Jurkat, Clone E6-1 (cell line): ENCODE measurements at regions not wholly inside any gene's neighbourhood (a gene's known extent, or its start where the extent isn't known, plus 50 kb on each side); places are given as distances from the start of the nearest gene placed in this dataset.

ENCODE experiments used
- DNase-seq: peaks from one replicate; pipeline ENCODE4 v3.0.0-alpha.2; 2011; ENCODE audit warnings: low read depth, low spot score
- H3K4me3 ChIP-seq: 2 replicates; pipeline ENCODE4 v1.5.1; 2011; ENCODE audit warnings: mild to moderate bottlenecking, low read length, control low read depth, moderate library complexity

DNA sequence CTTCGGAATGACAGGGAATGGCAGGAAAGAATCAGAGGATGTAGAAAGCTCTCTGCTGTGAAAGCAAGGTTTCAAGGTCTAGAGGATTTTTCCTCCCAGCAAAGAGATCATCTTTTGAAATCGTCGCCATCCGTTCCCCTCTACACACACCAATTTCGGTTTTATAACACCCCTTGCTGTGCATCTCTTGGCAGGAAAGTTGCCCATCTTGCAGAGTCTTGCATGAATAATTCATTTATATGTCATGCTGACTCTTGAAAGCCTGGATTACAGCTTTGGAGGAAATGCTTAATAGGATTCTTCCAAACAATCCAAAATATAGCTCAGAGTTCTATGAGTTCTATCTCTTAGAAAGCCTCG lies 262.7 kb downstream of the CHL1 start:
- no peak overlapping the region for H3K4me3 ChIP-seq
- no peak for DNase-seq

DNA sequence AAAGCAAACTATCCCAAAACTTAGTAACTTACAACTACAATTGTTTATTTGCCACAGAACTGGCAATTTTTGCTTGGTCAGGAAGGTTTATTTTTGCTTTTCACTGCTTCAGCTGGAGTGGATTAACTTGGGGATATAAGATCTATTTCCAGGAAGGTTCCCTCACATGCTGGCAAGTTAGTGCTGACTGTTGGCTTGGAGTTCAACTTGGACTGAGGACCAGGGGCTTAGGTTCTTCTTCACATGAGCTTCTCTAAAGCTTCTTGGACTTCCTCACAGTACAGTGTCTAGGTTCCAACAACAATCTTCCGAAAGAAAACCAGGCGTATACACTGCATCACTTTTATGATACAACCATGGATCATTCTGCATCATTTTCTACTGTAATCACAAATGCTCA lies 264.4 kb downstream of the CHL1 start:
- DNase-seq = no peak
- H3K4me3 ChIP-seq = no peak overlapping the region

DNA sequence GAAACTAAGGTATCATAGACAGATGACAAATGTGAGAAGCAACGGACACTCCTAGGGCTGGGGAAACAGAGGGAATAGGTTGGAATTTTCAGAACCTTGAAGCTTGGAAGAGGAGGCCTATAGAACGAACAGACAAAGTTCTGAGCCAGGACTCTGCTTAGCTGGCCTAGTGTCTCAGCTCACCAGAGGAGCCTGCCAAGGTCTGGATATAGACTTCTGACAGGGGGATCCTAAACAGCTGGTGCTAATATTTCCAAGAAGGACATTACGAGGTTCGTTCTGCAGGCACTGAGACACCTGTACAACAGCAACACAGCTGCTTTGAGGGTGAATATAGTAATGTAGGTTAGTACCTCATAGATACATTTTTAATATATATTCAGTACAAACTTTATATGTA lies 266.3 kb downstream of the CHL1 start:
- DNase-seq = no peak

GRCh38 chr3:463252-464192 lies 267.0 kb downstream of the CHL1 start:
- DNase-seq = no peak
- no peak overlapping the region for H3K4me3 ChIP-seq

More for the DNA sequence above, 266.3 kb downstream of the CHL1 start:
- H3K4me3 ChIP-seq = no peak overlapping the region

DNA sequence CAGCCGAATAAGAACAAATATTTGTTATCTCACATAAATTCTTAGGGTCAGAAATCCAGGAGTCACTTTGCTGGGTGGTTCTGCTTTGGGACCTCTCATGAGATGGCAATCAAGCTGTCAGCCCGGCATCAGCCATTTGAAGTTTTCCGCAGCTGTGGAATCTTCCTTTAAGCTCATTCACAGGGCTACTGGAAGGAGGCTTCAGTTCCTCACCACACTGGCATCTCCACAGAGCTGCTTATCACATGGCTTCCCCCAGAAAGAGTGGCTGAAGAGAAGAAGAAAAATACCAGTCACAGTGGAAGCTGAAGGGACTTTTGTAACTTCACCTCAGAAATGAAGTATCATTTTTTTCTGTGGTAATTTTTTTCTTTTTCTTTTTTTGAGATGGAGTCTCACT lies 267.7 kb downstream of the CHL1 start:
- H3K4me3 ChIP-seq = no peak overlapping the region
- DNase-seq = no peak

- no peak for DNase-seq
- H3K4me3 ChIP-seq = no peak overlapping the region
Measured at GRCh38 chr3:468172-468571, 271.6 kb downstream of the CHL1 start.

- DNase-seq = no peak
- no peak overlapping the region for H3K4me3 ChIP-seq
Measured at GRCh38 chr3:473033-473800, 276.7 kb downstream of the CHL1 start.

GRCh38 chr3:474828-475227 lies 278.3 kb downstream of the CHL1 start:
- DNase-seq = no peak
- no peak overlapping the region for H3K4me3 ChIP-seq

DNA sequence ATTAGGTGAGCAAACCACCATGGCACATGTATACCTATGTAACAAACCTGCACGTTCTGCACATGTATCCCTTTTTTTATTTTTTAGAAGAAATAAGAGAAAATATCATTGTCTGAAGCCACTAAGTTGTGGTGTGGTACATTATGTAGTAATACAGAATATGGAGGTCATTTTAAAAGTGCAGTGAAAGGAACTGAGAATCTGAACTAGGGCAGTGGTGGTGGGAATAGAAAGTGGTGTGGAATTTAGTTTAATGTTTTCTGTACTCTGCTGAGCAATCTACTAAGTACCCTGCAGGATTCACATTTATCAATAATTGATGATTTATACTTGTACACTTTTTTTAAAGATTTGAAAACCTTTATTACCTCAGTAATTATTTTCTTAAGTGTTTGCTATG lies 283.5 kb downstream of the CHL1 start:
- H3K4me3 ChIP-seq = no peak overlapping the region
- DNase-seq = no peak

- no peak overlapping the region for H3K4me3 ChIP-seq
- DNase-seq = no peak
Measured at GRCh38 chr3:481111-481510, 284.5 kb downstream of the CHL1 start.

DNA sequence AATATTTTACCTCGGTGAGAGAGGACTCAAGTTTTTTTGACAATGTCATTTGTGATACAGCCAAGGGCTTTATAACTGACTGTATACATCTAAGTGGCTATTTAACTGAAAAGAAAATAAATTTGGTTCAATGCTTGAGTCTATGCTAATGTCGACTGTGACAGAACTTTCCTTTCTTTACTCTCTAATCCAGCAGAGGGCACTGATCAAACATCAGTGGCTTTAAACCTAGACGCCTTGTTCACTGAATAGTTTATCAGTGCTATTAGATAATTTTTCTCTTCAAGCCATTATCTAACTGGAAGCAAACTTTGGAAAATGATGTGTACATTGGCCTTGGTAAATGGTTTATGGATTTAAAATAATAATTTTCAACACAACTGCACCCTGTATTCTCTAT lies 285.1 kb downstream of the CHL1 start:
- DNase-seq = no peak
- H3K4me3 ChIP-seq = no peak overlapping the region

DNA sequence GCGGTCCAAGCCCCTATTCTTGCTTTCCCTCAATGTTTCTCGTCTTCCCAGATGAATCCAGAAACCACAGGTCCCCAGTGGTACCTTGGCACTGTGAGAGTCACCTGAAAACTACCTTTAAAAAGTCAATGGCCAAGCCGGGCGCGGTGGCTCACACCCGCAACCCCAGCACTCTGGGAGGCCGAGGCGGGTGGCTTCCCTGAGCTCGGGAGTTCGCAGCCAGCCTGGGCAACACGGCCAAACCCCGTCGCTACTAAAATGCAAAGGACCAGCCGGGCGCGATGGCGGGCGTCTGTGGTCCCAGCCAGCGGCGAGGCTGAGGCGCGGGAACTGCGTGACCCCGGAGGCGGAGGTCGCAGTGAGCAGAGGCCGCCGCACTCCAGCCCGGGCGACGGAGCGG lies 285.9 kb downstream of the CHL1 start:
- H3K4me3 ChIP-seq = no peak overlapping the region
- DNase-seq = no peak

DNA sequence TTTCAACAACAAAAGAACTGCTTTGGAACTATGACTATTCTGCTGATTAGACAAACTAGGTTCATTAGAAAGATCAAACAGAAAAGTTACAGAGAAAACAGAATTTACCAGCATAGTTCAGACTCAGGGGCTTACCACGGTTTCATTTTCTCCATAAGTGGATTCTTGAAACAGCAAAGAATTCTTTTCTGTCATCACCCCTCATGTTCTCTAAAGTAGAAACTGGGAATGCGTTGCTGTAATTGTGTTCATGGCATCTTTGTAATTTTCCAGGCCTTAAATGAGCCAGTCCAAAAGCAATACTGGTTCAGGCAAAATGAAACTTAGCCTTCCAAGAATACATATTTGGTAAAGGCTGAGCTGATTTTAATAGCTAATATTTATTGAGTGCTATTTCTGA lies 287.8 kb downstream of the CHL1 start:
- DNase-seq = no peak
- H3K4me3 ChIP-seq = no peak overlapping the region

DNA sequence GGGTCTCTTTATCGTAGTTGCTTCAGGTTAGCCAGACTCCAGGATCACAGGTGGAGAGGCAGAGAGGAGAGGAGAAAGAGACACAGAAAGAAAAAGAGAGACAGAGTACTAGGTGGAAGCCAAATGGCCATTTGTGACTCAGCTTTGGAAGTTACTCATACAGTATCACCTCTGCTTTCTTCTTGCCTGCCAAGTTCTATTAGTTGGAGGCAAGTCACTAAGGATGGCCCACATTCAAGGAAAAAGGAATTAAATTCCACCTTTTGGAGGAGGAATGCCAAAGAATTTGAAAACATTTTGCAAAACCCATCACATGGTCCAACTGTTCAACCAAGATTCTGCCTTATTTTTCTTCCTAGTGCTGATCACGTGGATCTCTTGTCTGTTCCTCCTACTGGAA lies 291.1 kb downstream of the CHL1 start:
- H3K4me3 ChIP-seq = no peak overlapping the region
- no peak for DNase-seq

DNA sequence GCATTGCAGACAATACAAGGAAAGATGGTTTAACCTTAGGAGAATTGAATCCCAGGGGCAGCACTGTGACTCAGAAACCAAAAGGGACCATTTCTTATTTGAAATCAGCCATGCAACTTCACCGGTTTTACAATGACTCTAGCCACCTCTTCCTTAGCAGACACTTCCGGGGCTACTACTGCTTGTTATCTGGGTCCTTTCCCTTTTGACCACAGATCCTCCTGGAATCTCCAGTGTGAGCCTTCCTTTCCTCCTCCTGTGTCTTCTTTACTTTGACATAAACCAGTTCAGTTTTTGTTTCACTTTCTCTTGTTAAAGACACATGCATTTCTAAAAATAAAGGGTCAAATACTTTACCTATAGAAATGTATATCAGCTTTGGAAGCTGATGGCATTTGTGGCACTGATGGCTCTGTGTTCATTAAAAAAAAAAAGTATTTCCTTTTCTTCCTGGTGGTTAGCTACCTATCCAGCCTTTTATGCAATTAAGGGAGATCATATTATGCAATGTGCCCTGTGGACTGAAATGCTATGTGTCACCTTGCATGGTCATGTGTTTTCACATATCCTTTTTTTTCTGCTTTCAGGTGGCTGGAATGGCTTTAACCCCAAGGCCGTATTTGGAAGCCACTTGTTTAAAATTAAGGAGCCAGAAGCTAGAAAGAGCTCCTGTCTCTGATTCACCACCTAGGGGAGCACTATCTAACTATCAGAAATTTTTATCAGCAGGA lies 296.2 kb downstream of the CHL1 start:
- H3K4me3 ChIP-seq = no peak overlapping the region
- DNase-seq = no peak

DNA sequence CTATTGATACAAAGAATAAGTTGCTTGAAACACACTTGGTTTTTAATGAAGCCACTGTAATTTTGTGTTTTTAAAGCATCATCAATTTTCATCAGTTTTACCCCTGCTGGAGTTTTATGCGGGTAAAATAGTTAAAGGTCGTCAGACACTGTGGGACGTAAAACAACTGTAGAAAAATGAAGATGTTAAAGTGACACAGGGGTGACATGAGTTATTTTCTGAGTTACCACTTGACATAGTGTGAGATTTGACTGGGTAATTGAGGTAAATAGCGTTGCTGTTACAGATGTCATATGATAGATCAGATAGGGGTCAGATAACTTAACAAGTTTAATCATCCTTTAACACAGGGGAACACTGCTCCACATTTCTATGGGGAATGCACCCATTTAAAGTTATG lies 297.6 kb downstream of the CHL1 start:
- H3K4me3 ChIP-seq = no peak overlapping the region
- DNase-seq = no peak

DNA sequence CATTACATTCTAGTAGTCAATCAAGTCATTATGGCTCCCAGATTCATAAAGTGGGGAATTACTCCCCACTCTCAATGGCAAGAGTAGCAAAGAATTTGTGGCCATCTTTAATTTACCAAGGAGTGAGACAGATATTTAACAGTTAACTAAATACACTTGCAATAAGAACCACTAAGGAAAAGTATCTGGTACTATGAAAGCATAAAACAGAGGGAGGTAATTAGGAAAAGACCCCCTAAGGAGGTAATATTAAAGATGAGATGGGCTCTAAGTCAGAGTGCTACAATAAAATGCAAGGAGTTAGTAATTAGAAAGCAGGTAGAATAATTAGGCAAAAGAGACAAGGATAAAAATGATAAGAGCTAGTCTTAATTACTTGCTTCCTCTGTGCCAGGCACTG lies 301.9 kb downstream of the CHL1 start:
- H3K4me3 ChIP-seq = no peak overlapping the region
- no peak for DNase-seq

DNA sequence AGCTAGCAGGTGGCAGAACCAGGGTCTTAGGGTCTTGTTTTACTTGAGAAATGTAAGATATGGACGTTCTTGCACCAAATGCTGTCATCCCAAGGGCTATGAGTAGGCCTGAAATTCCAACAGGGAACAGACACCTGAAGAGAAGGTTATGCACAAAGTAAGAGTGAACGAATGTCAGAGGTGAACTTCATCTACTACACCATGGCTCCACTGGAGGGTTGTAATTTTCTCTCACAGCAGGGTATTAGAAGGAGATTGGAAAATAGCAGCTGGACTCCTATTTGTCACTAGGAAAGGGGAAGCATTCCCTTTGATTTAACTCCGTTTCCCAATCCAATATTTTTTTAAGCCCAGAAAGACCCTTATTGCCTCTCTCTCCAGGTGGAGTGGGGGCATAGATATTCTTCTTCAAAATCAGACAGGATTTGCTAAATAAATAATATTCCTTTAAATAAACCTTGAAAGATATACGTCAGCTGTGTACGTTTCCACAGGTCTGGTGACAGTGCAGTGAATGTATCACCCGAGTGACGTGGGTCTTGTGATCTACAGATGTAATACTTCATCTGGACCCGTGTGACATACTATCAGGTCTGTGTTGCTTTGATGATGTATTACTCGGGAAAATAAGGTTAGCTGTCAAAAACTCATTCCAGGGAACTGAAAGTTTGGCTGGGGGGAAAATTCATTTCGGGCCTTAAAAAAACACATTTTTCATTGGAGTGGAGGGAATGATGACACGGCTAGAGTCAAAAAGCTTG lies 302.6 kb downstream of the CHL1 start:
- DNase-seq = no peak
- no peak overlapping the region for H3K4me3 ChIP-seq

DNA sequence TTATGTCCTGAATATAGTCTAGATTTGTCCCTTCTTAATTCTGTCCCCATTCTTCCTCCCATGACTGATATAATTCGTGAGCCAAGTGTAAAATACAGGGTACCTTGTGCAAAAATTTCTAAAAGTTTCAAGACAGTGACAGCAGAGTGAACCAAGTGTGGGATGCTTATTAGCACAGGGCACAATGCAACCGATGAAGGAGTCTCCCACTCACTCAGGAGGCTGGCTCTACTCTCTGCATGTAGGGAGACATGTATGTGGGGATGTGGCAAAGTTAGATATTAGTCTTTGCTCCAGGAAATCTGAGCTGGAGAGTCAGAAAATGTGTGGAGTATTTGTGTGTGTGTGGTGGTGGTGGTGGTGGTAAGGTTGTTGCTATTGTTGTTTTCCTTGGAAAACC lies 305.9 kb downstream of the CHL1 start:
- no peak overlapping the region for H3K4me3 ChIP-seq
- no peak for DNase-seq
